ENCODE measurements at regions not wholly inside any gene's neighbourhood (a gene's known extent, or its start where the extent isn't known, plus 50 kb on each side); places are given as distances from the start of the nearest gene placed in this dataset.

- TF ChIP-seq CTCF (IDR thresholded peaks at IDR 0.05): no peak
- TF ChIP-seq POLR2A (IDR thresholded peaks at IDR 0.05): no peak
These were observed 64.6 kb upstream of the FCN1 start for GRCh38 chr9:134982311-134982710.
